PC-3 (cell line): ENCODE measurements at regions not wholly inside any gene's neighbourhood (a gene's known extent, or its start where the extent isn't known, plus 50 kb on each side); places are given as distances from the start of the nearest gene placed in this dataset.

Experiments
- ATAC-seq: fragments of 200-7000 bp; cut with Tn5 transposase; 2 replicates; pipeline ENCODE4 v1.9.1; 2020; ENCODE audit warnings: mild to moderate bottlenecking, moderate library complexity
- BruUV-seq: library from RNA; stranded (reverse); fragments of 400-500 nt; replicated peaks from 2 replicates; lab custom pipeline; 2021; lab: Mats Ljungman, UMichigan
- CTCF ChIA-PET: fragments of 300-600 bp; sonication (Branson Sonifier 250); formaldehyde crosslinking; loops from one replicate; lab custom pipeline; 2022; ENCODE audit warnings: antibody characterized with exemption; lab: Charles Lee
- POLR2A ChIA-PET: fragments of 300-600 bp; sonication (Branson Sonifier 250); formaldehyde crosslinking; loops from one replicate; lab custom pipeline; 2022; ENCODE audit warnings: antibody characterized with exemption; ENCODE audit not compliant: unreplicated experiment; lab: Charles Lee
- DNase-seq: peaks from one replicate; pipeline ENCODE4 v3.0.0-alpha.2; 2015
- H2AFZ ChIP-seq: fragments of 300-600 bp; sonication (generic); 2 replicates; pipeline ENCODE4 v1.6.0; 2016; ENCODE audit warnings: antibody characterized with exemption, low read length
- H3F3A ChIP-seq: fragments of 300-600 bp; sonication (generic); one replicate; pipeline ENCODE4 v1.6.0; 2017; ENCODE audit warnings: antibody characterized with exemption, low read length, control low read depth, mild to moderate bottlenecking; ENCODE audit not compliant: unreplicated experiment
- H3K27ac ChIP-seq: fragments of 300-600 bp; sonication (generic); 2 replicates; pipeline ENCODE4 v1.5.1; 2016; ENCODE audit warnings: mild to moderate bottlenecking, low read length
- H3K27me3 ChIP-seq: fragments of 300-600 bp; sonication (generic); 2 replicates; pipeline ENCODE4 v1.6.1; 2016; ENCODE audit warnings: low read length, mixed read lengths
- H3K36me3 ChIP-seq: fragments of 300-600 bp; sonication (generic); 2 replicates; pipeline ENCODE4 v1.6.1; 2016; ENCODE audit warnings: low read depth, mixed run types, low read length, mixed read lengths
- H3K4me1 ChIP-seq: fragments of 300-600 bp; sonication (generic); 2 replicates; pipeline ENCODE4 v1.5.1; 2016; ENCODE audit warnings: low read length; ENCODE audit not compliant: insufficient read depth
- H3K4me2 ChIP-seq: fragments of 300-600 bp; sonication (generic); 2 replicates; pipeline ENCODE4 v1.6.0; 2016; ENCODE audit warnings: low read length
- H3K4me3 ChIP-seq: fragments of 300-600 bp; sonication (generic); 2 replicates; pipeline ENCODE4 v1.5.1; 2016; ENCODE audit warnings: mild to moderate bottlenecking, low read length, mixed read lengths
- H3K79me2 ChIP-seq: fragments of 300-600 bp; sonication (generic); 2 replicates; pipeline ENCODE4 v1.6.1; 2017; ENCODE audit warnings: low read length, mixed read lengths
- H3K9ac ChIP-seq: fragments of 300-600 bp; sonication (generic); 2 replicates; pipeline ENCODE4 v1.6.0; 2016; ENCODE audit warnings: mild to moderate bottlenecking, low read length
- H3K9me2 ChIP-seq: fragments of 300-600 bp; sonication (generic); replicated peaks from 2 replicates; pipeline ENCODE4 v1.6.1; 2016; ENCODE audit warnings: mixed run types, low read length, mixed read lengths
- H3K9me3 ChIP-seq: fragments of 300-600 bp; sonication (generic); 2 replicates; pipeline ENCODE4 v1.6.1; 2016; ENCODE audit warnings: low read length, mixed read lengths
- H4K20me1 ChIP-seq: fragments of 300-600 bp; sonication (generic); 2 replicates; pipeline ENCODE4 v1.6.1; 2016; ENCODE audit warnings: low read length, mixed read lengths
- EZH2 ChIP-seq: fragments of 300-600 bp; sonication (generic); IDR thresholded peaks from one replicate; pipeline ENCODE4 v1.6.1; 2017; ENCODE audit warnings: antibody characterized with exemption, mild to moderate bottlenecking, low read length; ENCODE audit not compliant: unreplicated experiment
- EZH2phosphoT487 ChIP-seq: fragments of 300-600 bp; sonication (generic); IDR thresholded peaks from 2 replicates; pipeline ENCODE4 v1.6.1; 2018; ENCODE audit warnings: mild to moderate bottlenecking, antibody characterized with exemption, low read length, borderline replicate concordance
- intact Hi-C: fragments of 100-400 bp; cut with micrococcal nuclease; formaldehyde crosslinking; loops from 2 replicates; pipeline ENCODE4 v1.9.0; 2023
- TF ChIP-seq, protein P1 (sequence below): fragments of 300-600 bp; sonication (generic); conservative IDR thresholded peaks from 2 replicates; pipeline ENCODE4 v1.5.1; 2017; ENCODE audit warnings: antibody characterized with exemption, low read depth, mild to moderate bottlenecking, low read length

DNA sequence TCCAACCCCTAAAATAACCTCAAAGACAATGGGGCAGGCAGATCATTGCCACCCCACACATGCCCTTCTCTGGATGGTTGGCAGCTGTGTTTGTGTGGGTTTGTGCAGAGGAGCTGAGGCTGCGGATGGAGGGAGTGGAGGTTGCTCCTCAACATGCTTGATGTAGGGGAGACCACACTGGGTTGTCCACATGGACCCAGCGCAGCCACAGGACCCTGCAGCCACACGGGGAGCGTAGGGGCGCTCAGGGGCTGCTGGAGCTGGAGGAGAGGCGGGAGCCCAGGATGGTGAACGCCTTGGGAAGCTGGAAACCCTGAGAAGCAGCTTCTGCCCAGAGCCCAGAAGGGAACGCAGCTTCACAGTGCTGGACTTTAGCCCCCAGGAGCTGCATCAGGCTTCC, 56.3 kb upstream of the TMEM18 start:
- no peaks in the 10 kb centered on the region for H3F3A ChIP-seq
- no peaks in the 10 kb centered on the region for H3K36me3 ChIP-seq
- BruUV-seq, result no TSS peak
- H4K20me1 ChIP-seq, result no peaks in the 10 kb centered on the region
- no peak overlapping the region for H3K4me2 ChIP-seq
- intact Hi-C loops, result no loop called here
- ChIA-PET CTCF (no interaction called here), POLR2A (no interaction called here)
- H3K27ac ChIP-seq, result no peak overlapping the region
- H3K4me1 ChIP-seq, result no peaks in the 10 kb centered on the region
- no peaks in the 10 kb centered on the region for H3K9me2 ChIP-seq
- no peak for TF ChIP-seq EZH2
- H3K27me3 ChIP-seq, result no peaks in the 10 kb centered on the region
- H3K4me3 ChIP-seq, result no peak overlapping the region
- H3K9me3 ChIP-seq, result no peaks in the 10 kb centered on the region
- no peak for DNase-seq
- no peaks in the 10 kb centered on the region for H3K79me2 ChIP-seq
- H3K9ac ChIP-seq, result no peak overlapping the region
- H2AFZ ChIP-seq, result no peak overlapping the region
- no peak for ATAC-seq

DNA sequence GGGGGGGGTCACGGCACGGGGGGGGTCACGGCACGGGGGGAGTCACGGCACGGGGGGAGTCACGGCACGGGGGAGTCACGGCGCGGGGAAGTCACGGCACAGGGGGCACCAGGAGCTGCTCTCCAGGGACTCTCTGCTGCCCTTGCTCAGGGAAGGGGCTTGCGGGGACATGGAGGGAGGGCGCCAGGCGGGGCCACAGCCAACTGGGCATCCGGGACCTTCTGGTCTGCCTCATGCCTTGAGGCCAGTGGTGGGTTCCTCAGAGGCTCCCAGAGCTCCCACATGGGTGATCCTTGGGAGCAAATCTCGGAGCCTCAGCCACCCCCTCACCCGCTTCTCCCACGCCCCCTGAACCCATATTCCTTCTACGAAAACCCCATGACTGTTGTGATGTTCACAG, 55.8 kb upstream of the TMEM18 start:
- POLR2A ChIA-PET, result no interaction called here
- Histone ChIP-seq H3K4me2 (no peak overlapping the region), H3F3A (no peaks in the 10 kb centered on the region), H3K36me3 (no peaks in the 10 kb centered on the region), H3K9me2 (no peaks in the 10 kb centered on the region), H3K9ac (no peak overlapping the region), H2AFZ (no peak overlapping the region), H3K4me1 (no peaks in the 10 kb centered on the region), H4K20me1 (no peaks in the 10 kb centered on the region), H3K9me3 (no peaks in the 10 kb centered on the region), H3K79me2 (no peaks in the 10 kb centered on the region), H3K27me3 (no peaks in the 10 kb centered on the region), H3K4me3 (no peak overlapping the region), H3K27ac (no peak overlapping the region)
- intact Hi-C loops, result no loop called here
- BruUV-seq, result no TSS peak
- CTCF ChIA-PET, result no interaction called here
- DNase-seq (no peak), ATAC-seq (no peak)
- TF ChIP-seq EZH2phosphoT487 (no peak), EZH2 (no peak)
- TF ChIP-seq, protein P1, sequence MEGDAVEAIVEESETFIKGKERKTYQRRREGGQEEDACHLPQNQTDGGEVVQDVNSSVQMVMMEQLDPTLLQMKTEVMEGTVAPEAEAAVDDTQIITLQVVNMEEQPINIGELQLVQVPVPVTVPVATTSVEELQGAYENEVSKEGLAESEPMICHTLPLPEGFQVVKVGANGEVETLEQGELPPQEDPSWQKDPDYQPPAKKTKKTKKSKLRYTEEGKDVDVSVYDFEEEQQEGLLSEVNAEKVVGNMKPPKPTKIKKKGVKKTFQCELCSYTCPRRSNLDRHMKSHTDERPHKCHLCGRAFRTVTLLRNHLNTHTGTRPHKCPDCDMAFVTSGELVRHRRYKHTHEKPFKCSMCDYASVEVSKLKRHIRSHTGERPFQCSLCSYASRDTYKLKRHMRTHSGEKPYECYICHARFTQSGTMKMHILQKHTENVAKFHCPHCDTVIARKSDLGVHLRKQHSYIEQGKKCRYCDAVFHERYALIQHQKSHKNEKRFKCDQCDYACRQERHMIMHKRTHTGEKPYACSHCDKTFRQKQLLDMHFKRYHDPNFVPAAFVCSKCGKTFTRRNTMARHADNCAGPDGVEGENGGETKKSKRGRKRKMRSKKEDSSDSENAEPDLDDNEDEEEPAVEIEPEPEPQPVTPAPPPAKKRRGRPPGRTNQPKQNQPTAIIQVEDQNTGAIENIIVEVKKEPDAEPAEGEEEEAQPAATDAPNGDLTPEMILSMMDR, result no peak

DNA sequence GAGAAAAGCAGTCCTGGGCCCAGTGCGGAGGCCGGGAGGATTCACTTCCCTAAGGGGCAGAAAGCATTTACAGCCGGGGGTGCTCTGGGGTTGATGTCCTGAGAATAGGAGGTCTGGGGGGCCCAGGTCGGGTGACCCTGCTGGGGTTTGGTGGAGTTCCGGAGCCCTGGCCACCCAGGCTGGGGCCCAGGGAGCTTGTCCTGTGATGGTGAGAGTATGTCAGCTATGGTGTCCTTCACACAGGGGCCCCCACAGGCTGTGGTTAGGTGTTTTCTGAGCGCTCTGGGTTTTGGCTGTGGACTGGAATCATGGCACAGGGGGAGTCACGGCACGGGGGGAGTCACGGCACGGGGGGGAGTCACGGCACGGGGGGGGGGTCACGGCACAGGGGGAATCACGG, 54.5 kb upstream of the TMEM18 start:
- no peaks in the 10 kb centered on the region for H3K36me3 ChIP-seq
- H3K9ac ChIP-seq, result no peak overlapping the region
- intact Hi-C loops, result no loop called here
- H2AFZ ChIP-seq, result no peak overlapping the region
- no peaks in the 10 kb centered on the region for H3F3A ChIP-seq
- no peaks in the 10 kb centered on the region for H3K79me2 ChIP-seq
- no peaks in the 10 kb centered on the region for H3K4me1 ChIP-seq
- H3K27ac ChIP-seq, result no peak overlapping the region
- 0 out of 2 replicates have a peak, but pooled peaks cover 3% of the 10 kb centered on the region for H3K27me3 ChIP-seq
- DNase-seq (no peak), ATAC-seq (no peak)
- TF ChIP-seq EZH2, result no peak
- no TSS peak for BruUV-seq
- no peak overlapping the region for H3K4me3 ChIP-seq
- no peaks in the 10 kb centered on the region for H3K9me2 ChIP-seq
- ChIA-PET POLR2A (no interaction called here), CTCF (no interaction called here)
- no peaks in the 10 kb centered on the region for H4K20me1 ChIP-seq
- no peaks in the 10 kb centered on the region for H3K9me3 ChIP-seq
- no peak overlapping the region for H3K4me2 ChIP-seq

DNA sequence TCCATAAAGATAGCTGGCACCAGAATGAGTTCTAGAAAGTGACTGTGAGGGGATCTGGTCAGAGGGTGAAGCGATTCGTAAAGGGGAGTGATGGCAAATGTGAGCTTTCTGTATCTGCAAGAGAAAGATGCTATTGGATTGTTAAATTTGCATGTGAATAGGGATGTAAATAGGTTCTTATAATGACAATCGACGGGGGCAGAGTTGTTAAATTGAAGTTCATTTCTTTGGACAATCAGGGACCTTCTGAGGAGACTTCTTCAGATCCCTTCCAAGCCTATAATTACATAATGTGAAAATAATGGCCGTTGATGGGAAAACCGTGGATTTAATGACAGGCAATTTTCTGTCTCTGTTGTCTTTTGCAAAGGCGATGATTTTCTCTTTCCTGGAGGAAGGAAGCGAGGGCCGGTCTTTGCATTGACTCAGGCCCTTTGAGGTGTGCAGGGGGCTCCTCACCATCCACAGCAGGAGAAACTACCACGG, 52.2 kb upstream of the TMEM18 start:
- ATAC-seq, result no peak
- Histone ChIP-seq H3K9me3 (no peaks in the 10 kb centered on the region), H3K4me3 (no peak overlapping the region), H2AFZ (no peak overlapping the region), H3K9me2 (no peaks in the 10 kb centered on the region), H3K9ac (no peak overlapping the region), H4K20me1 (no peaks in the 10 kb centered on the region), H3K27ac (no peak overlapping the region), H3K36me3 (no peaks in the 10 kb centered on the region), H3F3A (no peaks in the 10 kb centered on the region), H3K4me1 (no peaks in the 10 kb centered on the region), H3K79me2 (no peaks in the 10 kb centered on the region), H3K27me3 (peaks cover 21% of the 10 kb centered on the region), H3K4me2 (no peak overlapping the region)
- POLR2A ChIA-PET, result no interaction called here
- CTCF ChIA-PET, result no interaction called here
- TF ChIP-seq EZH2, result no peak
- TF ChIP-seq EZH2phosphoT487, result no peak
- TF ChIP-seq, protein P1, result no peak
- no TSS peak for BruUV-seq
- intact Hi-C loops, result no loop called here
- DNase-seq, result no peak
